Neural cell (in vitro differentiated cells): ENCODE measurements at regions not wholly inside any gene's neighbourhood (a gene's known extent, or its start where the extent isn't known, plus 50 kb on each side); places are given as distances from the start of the nearest gene placed in this dataset.

Experiments used
- EP300 ChIP-seq: fragments of 450-650 bp; conservative IDR thresholded peaks from 2 replicates; pipeline ENCODE4 v1.6.1; 2014; ENCODE audit warnings: antibody characterized with exemption, mild to moderate bottlenecking, moderate library complexity; ENCODE audit not compliant: poor library complexity, severe bottlenecking
- EZH2 ChIP-seq: fragments of 200-600, 300-800 bp; shearing (Covaris generic), sonication (generic); IDR thresholded peaks from 2 replicates; pipeline ENCODE4 v1.6.1; 2014; ENCODE audit warnings: antibody characterized with exemption, low read length, borderline replicate concordance, mild to moderate bottlenecking; ENCODE audit not compliant: insufficient read depth, poor library complexity, severe bottlenecking
- POLR2AphosphoS5 ChIP-seq: IDR thresholded peaks from 2 replicates; pipeline ENCODE4 v1.6.1; 2012

GRCh38 chr2:48105848-48106247, 199.6 kb upstream of the FBXO11 start:
- TF ChIP-seq POLR2AphosphoS5: no peak
- TF ChIP-seq EP300: no peak
- no peak for TF ChIP-seq EZH2
